H4 (cell line): ENCODE measurements at regions not wholly inside any gene's neighbourhood (a gene's known extent, or its start where the extent isn't known, plus 50 kb on each side); places are given as distances from the start of the nearest gene placed in this dataset.

Source experiments
- DNase-seq: peaks from one replicate; pipeline ENCODE4 v3.0.0-alpha.2; 2015; ENCODE audit warnings: low spot score

DNA sequence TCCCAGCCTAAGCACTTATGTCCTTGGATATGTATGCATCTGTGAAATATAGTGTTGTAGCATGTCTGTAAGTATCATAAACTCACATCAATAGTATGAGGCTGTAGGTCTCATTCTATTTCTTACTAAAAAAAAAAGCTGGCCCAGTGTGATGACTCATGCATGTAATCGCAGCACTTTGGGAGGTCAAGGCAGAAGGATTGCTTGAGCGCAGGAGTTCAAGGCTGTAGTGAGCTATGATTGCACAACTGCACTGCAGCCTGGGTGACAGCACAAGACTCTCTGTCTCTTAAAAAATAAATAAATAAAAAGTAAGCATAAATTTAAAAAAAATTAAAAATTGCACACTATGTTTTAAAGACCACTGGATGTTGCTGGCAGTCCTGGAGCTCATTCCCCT lies 79.1 kb upstream of the SPATA13 start:
- DNase-seq = no peak

DNA sequence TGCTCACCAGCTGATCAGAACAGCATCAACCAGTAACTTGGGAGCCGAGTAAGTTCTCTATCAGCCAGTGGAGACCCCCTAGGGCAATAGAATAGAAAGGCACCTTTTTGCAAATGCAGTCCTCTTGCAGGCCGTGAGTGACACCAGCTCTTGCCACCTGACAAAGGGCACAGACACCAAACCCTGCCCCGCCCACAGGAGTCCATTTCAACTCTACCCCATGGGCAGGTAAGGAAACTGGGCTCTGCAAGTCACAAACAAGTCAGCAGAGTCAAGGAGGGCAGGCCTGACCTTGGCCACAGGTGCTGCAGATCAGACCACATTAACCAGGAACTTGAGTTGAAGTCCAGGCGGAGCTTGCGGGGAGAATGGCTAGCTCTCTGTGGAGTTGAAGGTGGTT lies 77.4 kb upstream of the SPATA13 start:
- no peak for DNase-seq

DNA sequence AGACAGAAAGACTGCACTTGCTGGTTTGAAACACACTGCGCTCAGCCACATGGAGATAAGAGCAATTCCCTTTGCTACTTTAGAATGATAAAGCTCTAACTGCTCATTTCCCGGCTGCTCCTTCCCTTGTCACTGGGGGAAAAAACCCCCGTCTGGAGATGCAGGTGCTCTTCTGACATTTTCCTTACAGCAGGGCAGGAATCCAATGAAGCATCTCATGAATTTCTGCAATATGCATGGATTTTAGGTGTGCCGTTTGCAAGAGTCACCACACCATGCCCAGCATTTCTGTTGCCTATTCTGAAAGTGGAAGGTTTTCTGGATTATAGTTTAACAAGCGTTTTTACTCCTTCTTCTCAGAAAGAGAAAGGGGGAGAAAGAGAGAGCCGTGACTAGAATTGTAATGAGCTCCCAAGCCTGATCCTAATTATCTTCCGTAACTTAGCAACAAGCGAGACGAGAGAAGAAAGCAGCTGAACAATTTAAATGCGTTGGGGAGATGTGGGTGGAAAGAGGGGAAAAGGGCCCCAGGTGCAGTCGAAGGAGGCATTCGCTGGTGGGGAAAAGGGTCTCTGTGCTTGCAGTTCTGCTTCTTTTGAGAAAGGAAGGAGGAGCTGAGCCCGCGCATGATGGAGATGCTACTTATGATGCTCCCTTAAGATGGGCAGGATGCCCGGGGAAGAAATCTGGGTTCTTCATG lies 76.6 kb upstream of the SPATA13 start:
- DNase-seq = no peak

DNA sequence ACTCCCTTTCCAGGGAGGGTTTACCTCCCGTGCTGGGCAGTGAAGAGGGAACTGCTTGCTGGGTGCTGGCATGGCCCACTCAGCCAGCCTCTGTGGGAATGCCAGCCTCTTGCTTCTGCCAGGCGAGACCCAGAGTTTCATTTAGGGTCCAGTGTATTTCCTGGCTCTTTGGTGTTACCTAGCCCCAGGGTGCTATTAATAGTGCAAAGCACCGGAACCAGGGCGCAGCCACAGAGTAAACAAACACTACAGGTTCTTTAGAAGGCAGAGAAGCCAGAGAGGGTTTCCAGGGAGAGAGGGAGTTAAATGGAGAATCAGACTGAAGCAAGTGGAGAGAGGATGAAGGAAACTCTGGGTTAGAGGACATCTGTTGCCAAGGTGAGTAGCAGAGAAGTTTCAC lies 74.9 kb upstream of the SPATA13 start:
- DNase-seq = no peak

DNA sequence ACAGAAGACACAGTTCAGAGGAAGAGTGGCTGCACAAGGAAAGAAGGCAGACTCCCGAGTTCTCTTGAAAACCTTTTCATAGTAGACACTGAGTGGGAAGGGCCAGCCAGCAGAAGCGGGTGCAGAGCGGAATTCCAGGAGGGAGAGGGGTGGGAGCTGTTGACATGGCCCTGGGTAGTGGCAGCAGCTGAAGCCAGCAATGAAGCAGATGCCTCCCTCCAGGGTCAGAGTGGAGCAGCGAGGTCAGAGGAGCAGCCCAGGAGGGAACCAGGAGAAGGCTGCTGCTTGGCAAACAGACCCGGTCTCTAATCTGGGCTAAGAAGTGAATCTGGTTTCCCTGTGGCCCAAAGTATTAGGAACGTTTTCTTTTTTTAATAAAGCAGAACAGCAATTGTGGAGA lies 73.9 kb upstream of the SPATA13 start:
- DNase-seq = no peak

DNA sequence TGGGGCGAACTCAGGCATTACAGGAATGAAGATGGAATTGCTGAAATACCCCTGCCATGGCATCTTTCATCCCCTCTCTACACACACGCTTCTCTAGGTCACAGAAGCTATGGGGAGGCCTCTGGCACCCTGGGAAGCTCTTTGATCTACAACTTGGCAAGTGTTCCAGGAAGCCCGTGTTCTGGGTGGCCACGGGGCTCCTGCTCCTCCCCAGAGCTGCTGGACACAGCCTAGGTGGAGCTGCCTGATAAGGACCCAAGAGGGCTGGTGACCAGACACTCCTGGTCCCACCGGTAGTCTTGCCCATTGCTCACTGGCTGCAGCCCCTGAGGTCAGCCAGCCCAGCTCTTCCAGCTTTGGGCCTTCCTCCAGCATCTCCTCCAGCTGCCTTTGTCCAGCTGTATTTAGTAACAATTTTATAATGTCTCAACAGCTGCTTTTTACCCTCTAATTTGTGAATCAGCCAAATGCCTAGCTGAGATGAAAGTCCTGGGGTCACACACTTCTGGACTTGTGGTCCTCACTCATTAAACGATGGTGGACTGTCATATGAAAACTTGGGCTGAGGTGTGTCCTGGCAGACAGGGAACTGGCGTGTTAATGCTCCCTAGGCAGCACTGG lies 72.8 kb upstream of the SPATA13 start:
- DNase-seq = no peak

DNA sequence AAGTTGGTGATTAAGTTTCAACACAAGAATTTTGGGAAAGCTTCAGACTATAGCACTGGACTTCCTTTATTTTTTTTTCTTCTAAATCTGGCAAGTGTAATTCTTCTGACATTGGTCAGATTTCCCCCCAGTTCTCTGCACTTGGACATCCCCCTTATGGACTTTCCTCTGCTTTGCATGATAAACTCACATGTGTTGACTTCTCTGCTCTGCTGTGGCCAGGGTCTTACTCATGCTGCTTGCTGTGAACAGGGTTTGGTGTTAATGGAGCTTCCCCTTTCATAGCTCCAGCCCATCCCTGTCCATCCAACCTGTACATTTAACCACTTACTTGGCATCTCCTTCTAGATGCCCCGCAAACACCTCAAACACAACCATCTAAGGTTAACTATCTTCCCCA lies 70.5 kb upstream of the SPATA13 start:
- no peak for DNase-seq

DNA sequence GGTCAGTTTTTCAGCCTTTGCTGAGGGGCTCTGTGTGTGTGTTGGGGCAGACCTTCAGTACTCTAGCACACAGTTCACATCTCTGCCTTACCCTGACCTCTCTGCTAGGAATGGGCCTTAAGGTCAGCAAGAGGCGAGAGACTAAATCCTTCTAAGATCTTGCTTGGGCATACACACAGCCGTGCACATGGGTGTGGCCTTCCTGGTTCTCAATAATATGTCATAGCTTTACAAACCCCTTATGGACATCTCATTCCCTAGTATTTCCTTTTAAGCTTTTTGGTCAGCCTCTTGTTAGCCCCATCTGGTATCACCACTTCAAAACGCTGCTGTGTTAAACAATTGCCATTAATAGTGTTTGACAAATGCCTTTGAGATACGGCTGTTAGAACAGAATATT lies 69.4 kb upstream of the SPATA13 start:
- no peak for DNase-seq

DNA sequence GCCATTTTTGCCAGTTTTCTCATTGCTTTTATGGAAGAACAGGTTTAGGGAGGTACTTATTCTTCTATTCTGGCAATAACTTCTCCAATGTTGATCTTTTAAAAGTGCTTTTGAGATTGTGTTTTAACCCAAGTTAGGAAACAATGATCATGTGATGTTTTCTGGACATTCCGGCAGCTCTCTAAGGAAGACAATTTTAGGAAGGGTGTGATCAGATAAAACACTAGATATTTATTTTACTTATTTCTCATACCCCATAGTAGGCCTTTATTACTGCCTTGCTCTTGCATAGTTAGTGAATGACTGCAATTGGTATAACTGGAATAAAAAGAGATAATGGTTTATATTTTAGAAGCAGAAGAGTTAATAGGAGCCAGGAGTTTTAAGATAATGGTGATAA lies 68.4 kb upstream of the SPATA13 start:
- no peak for DNase-seq

DNA sequence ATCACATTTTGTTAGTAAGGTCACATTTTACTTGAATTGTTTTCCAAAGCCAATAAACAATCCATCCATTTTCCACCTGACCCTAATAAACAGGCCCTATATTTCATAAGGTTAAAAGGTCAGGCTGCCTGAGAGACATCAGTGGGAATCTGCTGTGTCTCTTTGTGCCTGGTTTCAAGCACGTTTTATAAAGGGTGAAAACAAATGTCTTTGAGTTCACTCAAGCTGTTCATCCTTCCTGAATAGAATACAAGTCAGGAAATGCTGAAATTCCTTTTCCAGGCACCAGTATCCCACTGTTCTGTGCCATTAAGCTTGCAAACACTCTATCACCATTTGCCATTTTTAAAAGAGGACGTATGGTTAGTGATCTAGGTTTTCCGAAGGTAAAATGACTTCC lies 67.5 kb upstream of the SPATA13 start:
- no peak for DNase-seq

DNA sequence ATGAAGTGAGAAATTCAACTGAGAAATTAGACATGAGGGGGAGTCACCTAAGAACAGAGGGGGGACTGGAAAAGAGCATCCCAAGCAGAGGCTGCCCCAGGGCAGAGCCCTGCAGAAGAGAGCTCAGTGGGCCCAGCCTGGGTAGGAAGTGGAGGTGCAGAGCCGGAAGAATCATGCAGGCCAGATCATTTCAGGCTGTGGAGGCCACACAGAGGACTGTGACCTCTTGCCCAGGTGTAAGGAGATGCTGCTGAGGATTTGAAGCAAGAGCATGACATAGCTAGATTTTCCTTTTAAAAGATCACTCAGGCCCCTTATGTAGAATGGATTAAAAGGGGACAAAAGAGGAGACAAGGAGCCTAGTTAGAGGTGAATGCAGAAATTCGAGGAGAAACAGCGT lies 63.9 kb upstream of the SPATA13 start:
- DNase-seq = no peak

DNA sequence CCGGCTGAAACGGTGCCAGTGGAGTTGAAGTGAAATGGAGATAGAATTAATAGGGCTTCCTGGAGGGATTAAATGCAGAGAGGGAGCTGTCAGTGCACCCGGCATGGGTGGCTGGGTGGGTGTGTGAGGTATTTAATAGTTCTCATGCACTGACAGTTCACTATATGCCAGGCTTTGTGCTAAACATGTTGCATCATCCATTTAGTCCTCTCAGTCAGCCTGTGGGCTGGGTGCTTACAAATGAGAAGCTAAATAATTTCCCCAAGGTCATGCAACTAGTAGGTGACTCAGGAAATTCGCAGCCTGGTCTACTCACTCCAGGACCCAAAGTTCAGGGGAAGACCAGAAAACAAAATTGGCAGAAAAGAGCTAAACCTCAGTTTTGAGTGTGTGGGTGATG lies 63.5 kb upstream of the SPATA13 start:
- peak; percentile 66 for DNase-seq

DNA sequence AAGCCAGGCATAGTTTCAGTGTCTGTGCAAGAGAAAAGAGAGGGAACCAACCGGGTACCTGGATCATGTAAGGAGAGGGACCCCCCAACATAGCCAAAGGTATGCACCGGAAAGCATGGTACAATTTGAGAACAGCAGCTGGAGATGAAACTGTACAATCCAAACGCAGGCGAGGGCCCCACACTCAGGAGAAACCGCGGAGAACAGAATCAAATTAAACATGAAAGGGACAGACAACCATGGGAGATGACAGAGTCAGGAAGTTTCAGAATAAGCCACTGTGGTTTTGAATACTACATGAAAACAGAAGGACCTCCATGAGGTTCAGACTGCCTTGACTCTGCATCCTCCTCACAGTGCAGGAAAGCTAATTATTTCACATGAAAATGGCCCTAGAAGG lies 62.9 kb upstream of the SPATA13 start:
- no peak for DNase-seq

DNA sequence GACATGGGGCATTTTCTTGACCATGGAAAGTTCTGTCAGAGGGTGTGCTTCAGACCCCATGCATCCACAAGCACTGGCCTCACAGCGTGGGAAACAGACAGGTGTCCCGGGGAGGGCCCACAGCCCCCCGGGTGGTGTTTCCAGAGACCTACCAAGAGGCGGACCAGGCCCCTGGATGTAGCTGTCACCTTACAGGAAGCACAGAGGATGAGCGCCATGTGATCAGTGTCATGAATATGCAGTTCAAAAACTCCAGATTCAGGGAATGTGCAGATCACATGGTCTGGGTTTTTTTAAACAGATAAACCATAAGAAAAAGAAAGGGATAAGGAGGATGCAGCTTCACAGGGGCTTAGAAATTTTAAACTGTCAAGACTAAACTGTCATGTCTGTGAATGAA lies 61.0 kb upstream of the SPATA13 start:
- DNase-seq = no peak

DNA sequence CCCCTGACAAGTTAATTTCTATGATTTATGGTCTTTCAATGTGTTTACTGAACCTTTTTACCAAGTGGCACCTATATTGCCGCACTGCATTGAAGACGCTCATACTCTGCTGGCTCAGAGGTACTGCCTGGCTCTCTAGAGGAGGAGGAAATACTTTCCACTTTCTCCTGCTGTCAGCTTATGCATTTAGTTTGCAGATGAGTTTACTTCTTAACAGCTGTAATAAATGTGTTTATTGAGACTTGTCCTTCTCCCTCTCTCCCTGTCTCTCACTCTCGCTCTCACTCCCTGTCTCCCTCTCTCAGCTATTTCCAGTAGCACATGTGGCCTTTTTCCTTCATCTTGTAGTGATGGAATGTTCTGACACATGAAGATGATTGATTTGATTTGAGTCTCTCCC lies 60.3 kb upstream of the SPATA13 start:
- no peak for DNase-seq

DNA sequence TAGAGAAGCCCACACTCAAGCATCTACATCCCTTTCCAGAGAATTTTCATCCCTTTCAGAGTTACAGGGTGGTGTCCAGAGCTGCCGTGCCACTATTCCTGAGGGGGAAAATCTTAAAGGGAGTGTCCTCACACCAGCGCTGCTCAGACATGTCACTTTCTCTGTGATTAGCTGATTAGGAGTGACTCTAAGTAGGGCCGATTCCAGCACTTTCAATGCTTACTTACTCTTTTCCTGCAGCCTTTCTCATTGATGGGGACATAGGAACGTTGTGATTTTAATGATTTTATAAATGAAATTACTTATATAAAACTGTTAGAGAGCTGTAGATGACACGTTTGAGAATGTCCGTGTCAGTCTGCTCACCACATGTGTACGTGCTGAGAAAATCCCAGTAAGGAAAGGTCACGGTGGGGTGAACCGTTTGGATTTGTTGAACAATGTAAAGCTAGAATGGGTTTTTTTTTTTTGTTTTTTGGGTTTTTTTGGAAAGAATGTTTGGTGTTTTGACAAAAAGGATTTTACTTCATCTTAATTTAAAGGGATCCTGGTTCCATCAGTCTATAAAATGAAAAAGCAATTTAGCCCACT lies 56.6 kb upstream of the SPATA13 start:
- no peak for DNase-seq

DNA sequence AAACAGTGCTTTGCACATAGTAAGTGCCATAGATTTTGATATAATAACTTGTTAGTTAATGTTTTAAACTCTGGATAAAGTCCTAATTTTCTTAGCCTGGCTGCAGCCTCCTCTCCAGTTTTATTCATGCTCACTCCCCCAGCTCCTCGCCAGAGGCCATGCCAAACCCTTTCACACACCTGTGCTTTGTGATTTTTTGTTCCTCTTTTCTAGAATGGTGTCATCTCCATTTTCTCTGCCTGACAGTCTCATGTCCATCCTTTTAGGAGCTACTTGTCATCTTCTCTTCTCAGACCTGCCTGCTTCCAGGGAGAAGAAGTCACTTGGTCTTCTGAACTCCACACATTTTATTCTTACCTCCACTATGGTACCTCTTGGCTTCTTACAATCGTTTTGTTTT lies 55.8 kb upstream of the SPATA13 start:
- DNase-seq = no peak

DNA sequence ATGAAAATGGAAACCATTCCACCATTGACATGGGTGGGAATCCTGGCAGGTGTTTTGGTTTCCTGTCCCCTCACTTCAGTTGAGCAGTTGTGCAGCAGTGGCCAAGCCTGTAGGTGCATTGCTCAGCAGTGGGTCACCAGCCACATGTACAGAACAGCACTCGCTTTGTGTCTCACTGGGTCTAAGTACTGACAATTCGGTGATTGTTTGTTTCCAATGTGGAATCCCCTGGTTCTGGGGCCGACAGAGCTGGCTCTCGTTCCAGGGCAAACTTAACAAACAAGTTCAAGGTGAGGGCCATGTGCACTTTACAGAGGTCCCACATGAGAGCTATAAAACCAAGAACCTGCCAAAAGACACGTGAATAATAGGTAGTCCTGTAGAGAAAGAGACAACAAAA lies 54.1 kb upstream of the SPATA13 start:
- no peak for DNase-seq

DNA sequence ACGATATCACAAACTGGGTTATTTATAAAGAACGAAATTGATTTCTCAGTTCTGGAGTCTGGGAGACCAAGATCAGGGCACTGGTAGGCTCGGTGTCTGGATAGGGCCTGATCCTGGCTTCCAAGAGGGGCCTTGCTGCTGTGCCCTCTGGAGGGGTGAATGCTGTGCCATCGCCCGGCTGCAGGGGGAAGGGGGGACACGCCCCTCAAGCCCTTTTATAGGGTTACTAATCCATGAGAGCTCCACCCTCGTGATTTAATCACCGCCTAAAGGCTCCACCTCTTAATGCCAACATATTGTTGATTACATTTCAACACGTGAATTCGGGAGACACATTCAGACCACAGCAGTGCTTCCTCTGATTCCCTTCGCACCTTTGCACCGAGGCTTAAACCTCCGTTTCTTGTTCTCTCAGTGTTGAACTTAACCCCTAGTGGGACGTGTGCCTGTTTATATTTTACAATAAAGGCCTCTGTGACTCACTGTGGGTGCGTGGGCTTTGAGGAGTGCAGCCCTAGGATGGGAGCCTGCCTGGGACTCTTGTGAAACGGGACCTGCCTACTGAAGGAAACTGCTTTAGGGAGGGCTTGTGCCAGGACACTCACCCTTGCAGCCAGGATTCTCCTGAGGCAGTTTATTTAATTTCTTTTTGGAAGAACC lies 52.4 kb upstream of the SPATA13 start:
- no peak for DNase-seq

DNA sequence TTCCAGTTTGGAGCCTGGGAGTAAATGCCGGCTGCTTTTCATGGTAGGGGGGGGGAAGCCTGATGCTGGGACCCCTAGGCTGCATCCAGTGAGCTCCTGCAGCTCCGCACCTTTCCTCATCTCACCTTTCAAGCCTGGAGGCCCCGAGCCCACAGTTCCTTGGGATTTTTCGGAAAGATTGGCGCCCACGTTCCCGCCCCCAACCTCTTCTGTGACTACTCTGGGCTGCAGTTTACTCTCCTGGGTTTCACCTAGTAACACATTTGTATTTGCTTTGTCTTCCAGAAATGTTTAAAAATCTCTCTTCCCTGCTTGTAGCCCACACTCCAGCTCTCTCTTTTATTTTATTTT lies 51.9 kb upstream of the SPATA13 start:
- no peak for DNase-seq

DNA sequence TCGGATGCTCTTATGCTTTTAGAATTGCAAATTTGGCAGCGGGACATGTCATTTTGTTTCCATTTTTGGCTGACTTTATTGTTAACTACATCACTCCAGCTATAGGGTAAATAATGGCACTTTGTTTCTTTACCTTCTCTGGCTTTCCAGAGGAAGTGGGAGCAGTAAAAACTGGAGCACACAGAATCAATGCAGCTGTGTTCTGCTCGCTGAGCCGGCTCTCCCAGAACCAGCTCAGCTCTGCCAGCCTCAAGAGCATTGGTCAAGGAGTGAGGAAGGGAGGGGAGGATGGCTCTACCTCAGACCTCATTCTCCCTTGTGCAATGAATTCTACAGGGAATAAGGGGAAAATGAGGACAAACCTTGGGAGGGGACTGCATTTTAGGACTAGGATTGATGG lies 50.5 kb upstream of the SPATA13 start:
- no peak for DNase-seq
